ENCODE measurements at regions not wholly inside any gene's neighbourhood (a gene's known extent, or its start where the extent isn't known, plus 50 kb on each side); places are given as distances from the start of the nearest gene placed in this dataset.

GRCh38 chr20:57087102-57087501 is 179.3 kb downstream of the BMP7 start:
- H3K36me3 ChIP-seq: no peaks in the 10 kb centered on the region
- no peak for TF ChIP-seq CTCF (IDR thresholded peaks at IDR 0.05)
- no peaks in the 10 kb centered on the region for H3K4me1 ChIP-seq (ENCODE audit: control insufficient read depth in 1 of 2, insufficient read depth in 1 of 2, low read depth in 1 of 2, low read length in 1 of 2)
- H3K4me3 ChIP-seq (ENCODE audit: low read depth in 1 of 2, low read length in 1 of 2): no peak overlapping the region
- peaks cover 7% of the 10 kb centered on the region for H3K27me3 ChIP-seq
- H3K27ac ChIP-seq: no peak overlapping the region
- H3K9me3 ChIP-seq: no peaks in the 10 kb centered on the region

- Histone ChIP-seq H3K4me3 (ENCODE audit: low read depth in 1 of 2, low read length in 1 of 2) (no peak overlapping the region), H3K9me3 (no peaks in the 10 kb centered on the region), H3K27ac (no peak overlapping the region), H3K4me1 (ENCODE audit: control insufficient read depth in 1 of 2, insufficient read depth in 1 of 2, low read depth in 1 of 2, low read length in 1 of 2) (no peaks in the 10 kb centered on the region), H3K36me3 (no peaks in the 10 kb centered on the region), H3K27me3 (peaks cover 7% of the 10 kb centered on the region)
- no peak for TF ChIP-seq CTCF (IDR thresholded peaks at IDR 0.05)
Measured at GRCh38 chr20:57087705-57088104, 178.7 kb downstream of the BMP7 start.

- peaks cover 7% of the 10 kb centered on the region for H3K27me3 ChIP-seq
Measured at GRCh38 chr20:57088436-57088835, 178.0 kb downstream of the BMP7 start.

GRCh38 chr20:57089699-57090144 is 176.7 kb downstream of the BMP7 start:
- H3K36me3 ChIP-seq: no peaks in the 10 kb centered on the region
- H3K27ac ChIP-seq: no peak overlapping the region
- no peaks in the 10 kb centered on the region for H3K4me1 ChIP-seq (ENCODE audit: control insufficient read depth in 1 of 2, insufficient read depth in 1 of 2, low read depth in 1 of 2, low read length in 1 of 2)
- no peaks in the 10 kb centered on the region for H3K9me3 ChIP-seq
- H3K4me3 ChIP-seq (ENCODE audit: low read depth in 1 of 2, low read length in 1 of 2): no peak overlapping the region
- H3K27me3 ChIP-seq: peaks cover 7% of the 10 kb centered on the region
- TF ChIP-seq CTCF (IDR thresholded peaks at IDR 0.05): peak; percentile 25

More at GRCh38 chr20:57088436-57088835, 178.0 kb downstream of the BMP7 start:
- Histone ChIP-seq H3K4me1 (ENCODE audit: control insufficient read depth in 1 of 2, insufficient read depth in 1 of 2, low read depth in 1 of 2, low read length in 1 of 2) (no peaks in the 10 kb centered on the region), H3K4me3 (ENCODE audit: low read depth in 1 of 2, low read length in 1 of 2) (no peak overlapping the region), H3K9me3 (no peaks in the 10 kb centered on the region), H3K36me3 (no peaks in the 10 kb centered on the region), H3K27ac (no peak overlapping the region)
- no peak for TF ChIP-seq CTCF (IDR thresholded peaks at IDR 0.05)

- no peak for TF ChIP-seq CTCF (IDR thresholded peaks at IDR 0.05)
- Histone ChIP-seq H3K27ac (no peak overlapping the region), H3K4me3 (ENCODE audit: low read depth in 1 of 2, low read length in 1 of 2) (no peak overlapping the region), H3K9me3 (no peaks in the 10 kb centered on the region), H3K27me3 (peaks cover 7% of the 10 kb centered on the region), H3K4me1 (ENCODE audit: control insufficient read depth in 1 of 2, insufficient read depth in 1 of 2, low read depth in 1 of 2, low read length in 1 of 2) (no peaks in the 10 kb centered on the region), H3K36me3 (no peaks in the 10 kb centered on the region)
Measured at GRCh38 chr20:57090590-57091560, 175.6 kb downstream of the BMP7 start.
